IMR-90 (cell line): ENCODE measurements at regions not wholly inside any gene's neighbourhood (a gene's known extent, or its start where the extent isn't known, plus 50 kb on each side); places are given as distances from the start of the nearest gene placed in this dataset.

ENCODE experiments used
- ATAC-seq: fragments of 200-7000 bp; cut with Tn5 transposase; 2 replicates; pipeline ENCODE4 v1.9.1; 2020; ENCODE audit warnings: low read depth, mild to moderate bottlenecking, moderate library complexity
- BruUV-seq: library from RNA; stranded (reverse); fragments of 400-500 nt; replicated peaks from 2 replicates; lab custom pipeline; 2021; lab: Mats Ljungman, UMichigan
- CTCF ChIA-PET: fragments of 300-600 bp; formaldehyde crosslinking; extraction: SDS; loops from one replicate; lab custom pipeline; 2021; ENCODE audit warnings: antibody characterized with exemption; lab: Yijun Ruan, JAX
- POLR2A ChIA-PET: fragments of 300-600 bp; sonication (Branson Sonifier 250); formaldehyde crosslinking; loops from one replicate; lab custom pipeline; 2022; ENCODE audit warnings: antibody characterized with exemption; ENCODE audit not compliant: unreplicated experiment; lab: Charles Lee
- DNase-seq: peaks from one replicate; pipeline ENCODE4 v3.0.0; 2013
- H2AFZ ChIP-seq: replicated peaks from 2 replicates; pipeline ENCODE3; 2013; ENCODE audit warnings: low read length, mild to moderate bottlenecking; ENCODE audit not compliant: poor library complexity
- H2AK5ac ChIP-seq: 2 replicates; pipeline ENCODE4 v1.6.1; 2013; ENCODE audit warnings: low read depth, low read length, inconsistent platforms
- H2AK9ac ChIP-seq: replicated peaks from 2 replicates; pipeline ENCODE3; 2013; ENCODE audit warnings: mild to moderate bottlenecking, low read depth, low read length, moderate library complexity; ENCODE audit not compliant: poor library complexity
- H2BK120ac ChIP-seq: 2 replicates; pipeline ENCODE4 v1.6.1; 2013; ENCODE audit warnings: low read depth, low read length, inconsistent platforms
- H2BK15ac ChIP-seq: 3 replicates; pipeline ENCODE4 v1.6.1; 2013; ENCODE audit warnings: low read depth, low read length, inconsistent platforms
- H2BK20ac ChIP-seq: 2 replicates; pipeline ENCODE4 v1.6.1; 2013; ENCODE audit warnings: low read depth, mild to moderate bottlenecking, inconsistent platforms, low read length, moderate library complexity
- H2BK5ac ChIP-seq: 2 replicates; pipeline ENCODE4 v1.6.1; 2013; ENCODE audit warnings: mild to moderate bottlenecking, low read depth, low read length, inconsistent platforms; ENCODE audit not compliant: poor library complexity, severe bottlenecking
- H3K14ac ChIP-seq: replicated peaks from 2 replicates; pipeline ENCODE4 v1.6.1; 2013; ENCODE audit warnings: low read depth, low read length, inconsistent platforms
- H3K18ac ChIP-seq: 2 replicates; pipeline ENCODE4 v1.6.1; 2013; ENCODE audit warnings: low read depth, low read length, control low read depth
- H3K23ac ChIP-seq: 2 replicates; pipeline ENCODE4 v1.6.1; 2013; ENCODE audit warnings: low read depth, low read length, inconsistent platforms
- H3K27ac ChIP-seq: 2 replicates; pipeline ENCODE4 v1.5.1; 2013; ENCODE audit warnings: mild to moderate bottlenecking, control low read depth, low read length; ENCODE audit not compliant: insufficient read depth
- H3K27me3 ChIP-seq: 2 replicates; pipeline ENCODE4 v1.6.1; 2013; ENCODE audit warnings: low read length; ENCODE audit not compliant: control insufficient read depth, insufficient read depth
- H3K36me3 ChIP-seq: 2 replicates; pipeline ENCODE4 v1.6.1; 2013; ENCODE audit warnings: low read length, mixed read lengths; ENCODE audit not compliant: control insufficient read depth, insufficient read depth
- H3K4ac ChIP-seq: 2 replicates; pipeline ENCODE4 v1.6.1; 2013; ENCODE audit warnings: low read depth, low read length, inconsistent platforms
- H3K4me1 ChIP-seq: 2 replicates; pipeline ENCODE4 v1.6.1; 2013; ENCODE audit warnings: low read length, mixed read lengths; ENCODE audit not compliant: control insufficient read depth, insufficient read depth
- H3K4me2 ChIP-seq: 2 replicates; pipeline ENCODE4 v1.6.1; 2013; ENCODE audit warnings: low read depth, mild to moderate bottlenecking, control low read depth, low read length, moderate library complexity
- H3K4me3 ChIP-seq: 2 replicates; pipeline ENCODE4 v1.5.1; 2013; ENCODE audit warnings: low read depth, mild to moderate bottlenecking, control low read depth, low read length, moderate library complexity; ENCODE audit not compliant: insufficient read depth
- H3K56ac ChIP-seq: 2 replicates; pipeline ENCODE4 v1.6.1; 2013; ENCODE audit warnings: low read length, inconsistent platforms; ENCODE audit not compliant: insufficient read depth; ENCODE audit errors: extremely low read depth
- H3K79me1 ChIP-seq, 2 experiments: 2 replicates each; pipeline ENCODE4 v1.6.1; 2013; ENCODE audit warnings: low read length in 2 of 2, inconsistent platforms in 1 of 2, low read depth in 1 of 2
- H3K9ac ChIP-seq: 2 replicates; pipeline ENCODE4 v1.6.1; 2013; ENCODE audit warnings: low read depth, low read length, control low read depth
- H3K9me1 ChIP-seq: 2 replicates; pipeline ENCODE4 v1.6.1; 2013; ENCODE audit warnings: low read length, inconsistent platforms; ENCODE audit not compliant: insufficient read depth
- H3K9me3 ChIP-seq: 2 replicates; pipeline ENCODE4 v1.6.1; 2013; ENCODE audit warnings: low read length; ENCODE audit not compliant: control insufficient read depth, insufficient read depth
- H4K20me1 ChIP-seq: 2 replicates; pipeline ENCODE4 v1.6.1; 2013; ENCODE audit warnings: low read length, inconsistent platforms; ENCODE audit not compliant: insufficient read depth
- H4K5ac ChIP-seq: 2 replicates; pipeline ENCODE4 v1.6.1; 2013; ENCODE audit warnings: mild to moderate bottlenecking, low read depth, low read length, control low read depth
- H4K8ac ChIP-seq, 2 experiments: 2 replicates each; pipeline ENCODE4 v1.6.1; 2013; ENCODE audit warnings: low read depth in 2 of 2, low read length in 2 of 2, control low read depth in 1 of 2, inconsistent platforms in 1 of 2
- H4K91ac ChIP-seq: 2 replicates; pipeline ENCODE4 v1.6.1; 2013; ENCODE audit warnings: low read depth, low read length, inconsistent platforms; ENCODE audit not compliant: insufficient read depth
- ELK1 ChIP-seq: fragments of 150-350 bp; IDR thresholded peaks from 2 replicates; pipeline ENCODE4 v1.6.1; 2016; ENCODE audit warnings: low read depth, mild to moderate bottlenecking, low read length, moderate library complexity, borderline replicate concordance
- MAFK ChIP-seq: IDR thresholded peaks from 2 replicates; pipeline ENCODE4 v1.6.1; 2012; ENCODE audit warnings: low read depth, low read length, improper control_type of control experiment
- MAZ ChIP-seq: IDR thresholded peaks from 2 replicates; pipeline ENCODE4 v1.6.1; 2012; ENCODE audit warnings: low read depth, mild to moderate bottlenecking, low read length, improper control_type of control experiment, moderate library complexity, borderline replicate concordance
- NFE2L2 ChIP-seq: fragments of 150-350 bp; IDR thresholded peaks from 2 replicates; pipeline ENCODE4 v1.6.1; 2016; ENCODE audit warnings: low read depth, mild to moderate bottlenecking, low read length
- RAD21 ChIP-seq: IDR thresholded peaks from 2 replicates; pipeline ENCODE4 v1.6.1; 2012; ENCODE audit warnings: low read length, improper control_type of control experiment
- RCOR1 ChIP-seq: IDR thresholded peaks from 2 replicates; pipeline ENCODE4 v1.6.1; 2012; ENCODE audit warnings: mild to moderate bottlenecking, low read length, improper control_type of control experiment; ENCODE audit not compliant: insufficient replicate concordance
- USF2 ChIP-seq: fragments of 150-350 bp; IDR thresholded peaks from 2 replicates; pipeline ENCODE4 v1.6.1; 2017; ENCODE audit warnings: mild to moderate bottlenecking, antibody characterized with exemption, low read length, low read depth
- WGBS, 2 experiments: methylation state at CpG; one replicate each; pipeline versions ENCODE4 v1.1.5 to v1.1.7; 2013; ENCODE audit warnings: missing lambda C conversion rate in 2 of 2; ENCODE audit not compliant: insufficient read length in 1 of 2; ENCODE audit errors: extremely low coverage in 2 of 2; 5-methylcytosine and 5-hydroxymethylcytosine counted together
- dilution Hi-C: fragments of 300-500 bp; cut with HindIII; formaldehyde crosslinking; loops from one replicate; pipeline ENCODE4 v1.14.3; 2018; ENCODE audit warnings: low sequenced_read_pairs; ENCODE audit not compliant: unreplicated experiment
- in situ Hi-C: fragments of 300-500 bp; cut with MboI; formaldehyde crosslinking; loops from 3 replicates; pipeline ENCODE4 v1.14.3; 2019; ENCODE audit warnings: low sequenced_read_pairs, inconsistent platforms, mixed read lengths
- intact Hi-C: fragments of 100-400 bp; cut with micrococcal nuclease; formaldehyde crosslinking; loops from 2 replicates; pipeline ENCODE4 v1.10.0; 2022

- Histone ChIP-seq H4K5ac (no peak overlapping the region), H2BK15ac (no peak overlapping the region), H2AK9ac (no peak overlapping the region), H3K56ac (no peak overlapping the region), H3K4me1 (no peaks in the 10 kb centered on the region), H2BK120ac (no peak overlapping the region), H4K20me1 (no peaks in the 10 kb centered on the region), H3K36me3 (no peaks in the 10 kb centered on the region), H3K14ac (no peak overlapping the region), H3K9me3 (no peaks in the 10 kb centered on the region; the same call in 1 of the 2 replicates), H3K27ac (no peak overlapping the region), H2BK20ac (no peak overlapping the region), H3K4me2 (no peak overlapping the region), H3K18ac (no peak overlapping the region), H3K79me1 (no peaks in the 10 kb centered on the region), H4K91ac (no peak overlapping the region), H2BK5ac (no peak overlapping the region), H3K9me1 (no peaks in the 10 kb centered on the region), H3K27me3 (no peaks in the 10 kb centered on the region), H3K4ac (no peak overlapping the region), H2AFZ (no peak overlapping the region), H4K8ac (no peak overlapping the region), H3K23ac (no peak overlapping the region), H3K9ac (no peak overlapping the region), H3K4me3 (no peak overlapping the region), H2AK5ac (no peak overlapping the region)
- TF ChIP-seq RCOR1 (no peak), NFE2L2 (peak; percentile 65), ELK1 (no peak), USF2 (no peak), MAZ (no peak), RAD21 (no peak), MAFK (peak; percentile 39; the same call in 1 of the 2 replicates)
- ChIA-PET CTCF (no interaction called here), POLR2A (no interaction called here)
- DNase-seq (no peak), ATAC-seq (no peak)
- in situ Hi-C loops (no loop called here), intact Hi-C loops (no loop called here), dilution Hi-C loops (no loop called here)
- no CpG with 5 or more reads among the region's 4 CpGs for WGBS, 2 experiments
- no TSS peak for BruUV-seq
Measured at GRCh38 chr3:181410870-181411269, 300.9 kb upstream of the SOX2 start.
